Gastroesophageal sphincter (tissue), 3 donors: ENCODE measurements at regions not wholly inside any gene's neighbourhood (a gene's known extent, or its start where the extent isn't known, plus 50 kb on each side); places are given as distances from the start of the nearest gene placed in this dataset.

Experiments used
- EP300 ChIP-seq: sonication (generic); formaldehyde crosslinking; IDR thresholded peaks from one replicate; pipeline ENCODE4 v1.6.1; 2017; ENCODE audit warnings: antibody characterized with exemption, mild to moderate bottlenecking
- POLR2AphosphoS5 ChIP-seq: sonication (generic); formaldehyde crosslinking; IDR thresholded peaks from one replicate; pipeline ENCODE4 v1.6.1; 2017; ENCODE audit warnings: antibody characterized with exemption
- TF ChIP-seq, protein P1 (sequence below), 4 experiments: fragments of 200-600 bp in 2 of 4; fragments of 450-650 bp in 2 of 4; sonication (generic) in 1 of 4; IDR thresholded peaks; one replicate each; pipeline ENCODE4 v1.5.1; 2017 to 2019; ENCODE audit warnings: antibody characterized with exemption in 4 of 4, mild to moderate bottlenecking in 2 of 4, moderate library complexity in 2 of 4

DNA sequence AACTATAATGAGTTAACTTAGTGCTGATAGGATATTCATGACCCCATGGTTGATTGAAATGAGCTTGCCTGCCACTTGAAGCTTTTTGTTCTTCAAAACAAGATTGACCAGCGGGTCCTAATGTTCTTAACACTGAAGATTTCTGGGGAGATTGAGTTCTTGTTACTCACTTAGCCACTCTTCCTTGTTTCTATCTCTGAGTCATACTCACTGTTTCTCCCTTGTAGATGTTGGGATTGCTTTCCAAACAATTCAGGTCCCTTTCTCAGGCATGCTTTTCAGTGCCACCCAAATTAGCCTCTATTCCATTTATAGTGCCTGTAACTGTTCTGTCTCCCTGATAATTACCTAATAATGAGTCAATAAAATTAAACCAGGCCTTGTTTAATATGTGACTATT lies 517.0 kb downstream of the SQOR start:
- TF ChIP-seq EP300: no peak
- TF ChIP-seq, protein P1, sequence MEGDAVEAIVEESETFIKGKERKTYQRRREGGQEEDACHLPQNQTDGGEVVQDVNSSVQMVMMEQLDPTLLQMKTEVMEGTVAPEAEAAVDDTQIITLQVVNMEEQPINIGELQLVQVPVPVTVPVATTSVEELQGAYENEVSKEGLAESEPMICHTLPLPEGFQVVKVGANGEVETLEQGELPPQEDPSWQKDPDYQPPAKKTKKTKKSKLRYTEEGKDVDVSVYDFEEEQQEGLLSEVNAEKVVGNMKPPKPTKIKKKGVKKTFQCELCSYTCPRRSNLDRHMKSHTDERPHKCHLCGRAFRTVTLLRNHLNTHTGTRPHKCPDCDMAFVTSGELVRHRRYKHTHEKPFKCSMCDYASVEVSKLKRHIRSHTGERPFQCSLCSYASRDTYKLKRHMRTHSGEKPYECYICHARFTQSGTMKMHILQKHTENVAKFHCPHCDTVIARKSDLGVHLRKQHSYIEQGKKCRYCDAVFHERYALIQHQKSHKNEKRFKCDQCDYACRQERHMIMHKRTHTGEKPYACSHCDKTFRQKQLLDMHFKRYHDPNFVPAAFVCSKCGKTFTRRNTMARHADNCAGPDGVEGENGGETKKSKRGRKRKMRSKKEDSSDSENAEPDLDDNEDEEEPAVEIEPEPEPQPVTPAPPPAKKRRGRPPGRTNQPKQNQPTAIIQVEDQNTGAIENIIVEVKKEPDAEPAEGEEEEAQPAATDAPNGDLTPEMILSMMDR (IDR thresholded peaks at IDR 0.05): no peak
- TF ChIP-seq POLR2AphosphoS5: no peak
